ENCODE measurements at regions not wholly inside any gene's neighbourhood (a gene's known extent, or its start where the extent isn't known, plus 50 kb on each side); places are given as distances from the start of the nearest gene placed in this dataset.
A peak's percentile ranks its signal among the peaks of the same experiment; 100 is the strongest.

DNA sequence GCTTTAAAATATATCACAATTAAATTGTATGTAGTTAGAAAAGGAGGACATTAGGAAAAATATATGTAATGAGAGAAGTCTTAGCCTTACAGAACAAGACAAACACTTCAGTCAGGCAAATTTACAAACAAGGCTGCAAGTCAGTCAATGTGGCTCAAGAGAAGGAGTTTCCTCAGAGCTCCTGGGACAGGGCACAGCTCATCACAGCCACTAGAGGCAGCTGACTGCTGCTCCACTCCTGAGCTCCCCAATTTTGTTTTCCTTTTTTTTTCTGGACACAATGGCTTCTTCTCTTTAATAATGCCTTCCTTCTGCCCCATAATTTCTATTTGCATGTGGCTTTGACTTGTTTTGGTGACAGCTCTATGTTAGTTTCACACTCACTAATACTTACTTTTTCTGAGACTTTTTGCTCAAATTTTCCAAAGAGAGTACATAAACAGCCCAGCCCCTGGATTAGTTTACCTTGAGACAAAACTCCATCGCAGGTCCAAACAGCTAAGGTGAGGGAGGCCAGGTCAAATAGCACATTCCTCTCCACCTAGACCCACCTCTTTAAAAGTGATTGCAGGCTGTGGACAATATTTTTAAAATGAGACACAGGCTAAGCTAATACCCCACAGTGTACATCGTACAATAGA is 850.4 kb upstream of the FRG1 start:
- peak; percentile 33 for ATAC-seq

DNA sequence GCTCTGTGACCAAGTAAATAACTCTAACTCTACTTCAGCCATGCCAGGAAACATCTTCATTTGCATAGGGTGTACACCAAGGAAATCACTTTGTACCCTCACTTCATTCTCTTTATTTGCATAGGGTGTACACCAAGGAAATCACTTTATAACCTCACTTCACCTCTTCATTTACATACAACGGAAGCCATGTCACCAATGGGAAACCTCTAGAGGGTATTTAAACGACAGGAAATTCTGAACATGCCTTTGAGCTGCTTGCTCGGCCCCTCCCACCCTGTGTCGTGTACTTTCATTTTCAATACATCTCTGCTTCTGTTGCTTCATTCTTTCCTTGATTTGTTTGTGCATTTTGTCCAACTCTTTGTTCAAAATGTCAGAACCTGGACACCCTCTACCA is 848.1 kb upstream of the FRG1 start:
- Histone ChIP-seq H3K4me3 (no peak overlapping the region), H3K36me3 (no peaks in the 10 kb centered on the region), H3K4me1 (no peaks in the 10 kb centered on the region), H3K27ac (no peak overlapping the region), H3K27me3 (no peaks in the 10 kb centered on the region), H3K9me3 (no peaks in the 10 kb centered on the region)
- TF ChIP-seq, protein P1, sequence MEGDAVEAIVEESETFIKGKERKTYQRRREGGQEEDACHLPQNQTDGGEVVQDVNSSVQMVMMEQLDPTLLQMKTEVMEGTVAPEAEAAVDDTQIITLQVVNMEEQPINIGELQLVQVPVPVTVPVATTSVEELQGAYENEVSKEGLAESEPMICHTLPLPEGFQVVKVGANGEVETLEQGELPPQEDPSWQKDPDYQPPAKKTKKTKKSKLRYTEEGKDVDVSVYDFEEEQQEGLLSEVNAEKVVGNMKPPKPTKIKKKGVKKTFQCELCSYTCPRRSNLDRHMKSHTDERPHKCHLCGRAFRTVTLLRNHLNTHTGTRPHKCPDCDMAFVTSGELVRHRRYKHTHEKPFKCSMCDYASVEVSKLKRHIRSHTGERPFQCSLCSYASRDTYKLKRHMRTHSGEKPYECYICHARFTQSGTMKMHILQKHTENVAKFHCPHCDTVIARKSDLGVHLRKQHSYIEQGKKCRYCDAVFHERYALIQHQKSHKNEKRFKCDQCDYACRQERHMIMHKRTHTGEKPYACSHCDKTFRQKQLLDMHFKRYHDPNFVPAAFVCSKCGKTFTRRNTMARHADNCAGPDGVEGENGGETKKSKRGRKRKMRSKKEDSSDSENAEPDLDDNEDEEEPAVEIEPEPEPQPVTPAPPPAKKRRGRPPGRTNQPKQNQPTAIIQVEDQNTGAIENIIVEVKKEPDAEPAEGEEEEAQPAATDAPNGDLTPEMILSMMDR (IDR thresholded peaks at IDR 0.05), result no peak
- DNase-seq (no peak), ATAC-seq (peak; percentile 48)
- intact Hi-C loops (cut with DNase I), result no loop called here

More for the DNA sequence above, 850.4 kb upstream of the FRG1 start:
- TF ChIP-seq, protein P1 (IDR thresholded peaks at IDR 0.05), result peak; percentile 29
- intact Hi-C loops (cut with DNase I), result no loop called here
- no peaks in the 10 kb centered on the region for H3K36me3 ChIP-seq
- DNase-seq, result no peak
- H3K4me3 ChIP-seq, result no peak overlapping the region
- no peaks in the 10 kb centered on the region for H3K4me1 ChIP-seq
- H3K27me3 ChIP-seq, result no peaks in the 10 kb centered on the region
- H3K9me3 ChIP-seq, result no peaks in the 10 kb centered on the region
- no peak overlapping the region for H3K27ac ChIP-seq

DNA sequence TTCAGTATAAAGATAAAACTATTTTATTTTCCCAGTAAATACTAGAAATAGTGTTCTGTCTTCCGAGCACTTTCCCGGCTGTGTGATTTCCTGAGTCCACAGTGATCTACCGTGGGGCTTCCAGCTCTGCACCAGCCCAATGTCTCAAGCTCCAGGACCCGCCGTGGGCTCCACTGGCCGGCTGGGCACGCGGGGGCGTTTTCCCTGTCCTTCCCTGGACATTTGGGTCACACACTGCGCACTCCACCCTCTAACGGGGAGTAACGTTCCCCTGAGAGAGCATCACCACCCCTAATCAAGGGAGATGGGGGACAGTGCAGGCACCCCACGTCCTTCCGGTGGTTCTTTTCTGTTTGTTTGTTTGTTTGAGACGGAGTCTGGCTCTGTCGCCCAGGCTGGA is 844.6 kb upstream of the FRG1 start:
- Histone ChIP-seq H3K4me3 (no peak overlapping the region), H3K27ac (no peak overlapping the region), H3K27me3 (no peaks in the 10 kb centered on the region), H3K4me1 (no peaks in the 10 kb centered on the region), H3K36me3 (no peaks in the 10 kb centered on the region), H3K9me3 (no peaks in the 10 kb centered on the region)
- ATAC-seq (no peak), DNase-seq (no peak)
- intact Hi-C loops (cut with DNase I), result no loop called here
- TF ChIP-seq, protein P1 (IDR thresholded peaks at IDR 0.05), result no peak

DNA sequence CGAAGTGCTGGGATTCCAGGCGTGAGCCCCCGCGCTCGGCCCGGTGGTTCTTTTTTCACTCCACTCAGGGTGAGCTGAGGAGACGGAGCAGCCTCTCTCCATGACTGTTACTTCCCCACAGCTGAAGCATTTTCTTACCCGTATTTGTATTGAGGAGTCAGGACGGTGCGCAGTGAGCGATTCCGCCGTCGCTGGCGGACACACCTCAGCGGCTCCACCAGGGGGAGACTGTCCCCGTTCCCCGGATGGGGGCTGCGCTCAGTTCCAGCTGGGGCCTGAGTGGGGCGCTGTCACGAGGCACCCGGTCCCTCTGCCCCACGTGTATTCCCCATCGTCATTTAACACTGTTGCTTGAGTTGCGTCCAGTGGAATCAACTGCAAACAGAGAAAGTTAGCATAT is 844.0 kb upstream of the FRG1 start:
- no peak for ATAC-seq
- Histone ChIP-seq H3K36me3 (no peaks in the 10 kb centered on the region), H3K4me1 (no peaks in the 10 kb centered on the region), H3K4me3 (no peak overlapping the region), H3K27ac (no peak overlapping the region), H3K27me3 (no peaks in the 10 kb centered on the region), H3K9me3 (no peaks in the 10 kb centered on the region)
- intact Hi-C loops (cut with DNase I), result no loop called here
- TF ChIP-seq, protein P1 (IDR thresholded peaks at IDR 0.05), result no peak
- no peak for DNase-seq

GRCh38 chr4:189098932-189099696 is 841.6 kb upstream of the FRG1 start:
- H3K36me3 ChIP-seq, result no peaks in the 10 kb centered on the region
- TF ChIP-seq, protein P1 (IDR thresholded peaks at IDR 0.05), result no peak
- no peaks in the 10 kb centered on the region for H3K9me3 ChIP-seq
- H3K4me1 ChIP-seq, result no peaks in the 10 kb centered on the region
- H3K27me3 ChIP-seq, result no peaks in the 10 kb centered on the region
- DNase-seq (no peak), ATAC-seq (no peak)
- no peak overlapping the region for H3K27ac ChIP-seq
- intact Hi-C loops (cut with DNase I), result no loop called here
- no peak overlapping the region for H3K4me3 ChIP-seq
